NB4 (cell line): ENCODE measurements at regions not wholly inside any gene's neighbourhood (a gene's known extent, or its start where the extent isn't known, plus 50 kb on each side); places are given as distances from the start of the nearest gene placed in this dataset.
A peak's percentile ranks its signal among the peaks of the same experiment; 100 is the strongest.

Experiments
- POLR2A ChIP-seq: IDR thresholded peaks from 2 replicates; pipeline ENCODE4 v1.6.1; 2011; ENCODE audit warnings: mild to moderate bottlenecking; ENCODE audit not compliant: insufficient read length; ENCODE audit errors: extremely low read depth
- TF ChIP-seq, protein P1 (sequence below): IDR thresholded peaks from one replicate; pipeline ENCODE4 v1.5.1; 2012; ENCODE audit warnings: low read depth, low read length
- TF ChIP-seq, protein P2 (sequence below): IDR thresholded peaks from 2 replicates; pipeline ENCODE4 v1.6.1; 2011; ENCODE audit warnings: low read depth, low read length

DNA sequence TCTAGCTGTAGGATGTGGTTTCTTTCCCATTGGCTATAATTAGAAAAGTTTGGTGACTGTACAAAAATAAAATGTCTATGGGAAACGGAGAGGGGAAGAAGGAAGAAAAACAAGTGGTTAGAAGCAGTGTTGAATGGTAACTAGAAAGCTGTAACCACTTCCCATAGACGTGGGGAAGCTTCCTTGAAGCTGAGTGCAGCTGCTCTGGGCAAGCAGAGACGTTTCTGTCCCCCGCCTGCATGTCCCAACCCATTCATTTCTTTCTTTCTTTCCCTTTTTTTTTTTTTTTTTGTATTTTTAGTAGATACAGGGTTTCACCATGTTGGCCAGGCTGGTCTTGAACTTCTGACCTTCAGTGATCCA is 367.8 kb upstream of the HS6ST1 start:
- no peak for TF ChIP-seq POLR2A
- TF ChIP-seq, protein P1, sequence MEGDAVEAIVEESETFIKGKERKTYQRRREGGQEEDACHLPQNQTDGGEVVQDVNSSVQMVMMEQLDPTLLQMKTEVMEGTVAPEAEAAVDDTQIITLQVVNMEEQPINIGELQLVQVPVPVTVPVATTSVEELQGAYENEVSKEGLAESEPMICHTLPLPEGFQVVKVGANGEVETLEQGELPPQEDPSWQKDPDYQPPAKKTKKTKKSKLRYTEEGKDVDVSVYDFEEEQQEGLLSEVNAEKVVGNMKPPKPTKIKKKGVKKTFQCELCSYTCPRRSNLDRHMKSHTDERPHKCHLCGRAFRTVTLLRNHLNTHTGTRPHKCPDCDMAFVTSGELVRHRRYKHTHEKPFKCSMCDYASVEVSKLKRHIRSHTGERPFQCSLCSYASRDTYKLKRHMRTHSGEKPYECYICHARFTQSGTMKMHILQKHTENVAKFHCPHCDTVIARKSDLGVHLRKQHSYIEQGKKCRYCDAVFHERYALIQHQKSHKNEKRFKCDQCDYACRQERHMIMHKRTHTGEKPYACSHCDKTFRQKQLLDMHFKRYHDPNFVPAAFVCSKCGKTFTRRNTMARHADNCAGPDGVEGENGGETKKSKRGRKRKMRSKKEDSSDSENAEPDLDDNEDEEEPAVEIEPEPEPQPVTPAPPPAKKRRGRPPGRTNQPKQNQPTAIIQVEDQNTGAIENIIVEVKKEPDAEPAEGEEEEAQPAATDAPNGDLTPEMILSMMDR, result no peak
- TF ChIP-seq, protein P2, sequence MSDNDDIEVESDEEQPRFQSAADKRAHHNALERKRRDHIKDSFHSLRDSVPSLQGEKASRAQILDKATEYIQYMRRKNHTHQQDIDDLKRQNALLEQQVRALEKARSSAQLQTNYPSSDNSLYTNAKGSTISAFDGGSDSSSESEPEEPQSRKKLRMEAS, result peak; percentile 75
